ENCODE measurements at regions not wholly inside any gene's neighbourhood (a gene's known extent, or its start where the extent isn't known, plus 50 kb on each side); places are given as distances from the start of the nearest gene placed in this dataset.

DNA sequence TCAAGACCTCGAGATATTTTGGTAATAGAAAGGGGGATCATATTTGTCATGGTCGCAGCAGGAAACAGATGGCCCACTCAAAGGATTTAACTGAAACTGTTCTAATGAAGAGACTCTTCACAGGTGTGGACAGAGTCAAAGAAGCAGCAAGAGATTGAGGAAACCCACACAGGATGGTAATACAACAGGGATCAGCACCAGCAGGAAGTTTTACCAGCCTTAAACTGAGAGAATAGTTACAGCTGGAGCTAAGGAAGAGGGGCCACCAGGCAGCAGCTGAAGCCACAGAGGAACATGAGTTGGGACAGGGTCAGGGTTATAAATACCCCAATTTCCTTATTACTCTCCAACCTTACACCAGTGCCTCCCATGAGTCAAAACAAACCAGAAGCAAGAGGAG is 131.8 kb upstream of the UBE2E2 start:
- DNase-seq (ENCODE audit: low read depth in 4 of 4, low spot score in 3 of 4), result no peak

DNA sequence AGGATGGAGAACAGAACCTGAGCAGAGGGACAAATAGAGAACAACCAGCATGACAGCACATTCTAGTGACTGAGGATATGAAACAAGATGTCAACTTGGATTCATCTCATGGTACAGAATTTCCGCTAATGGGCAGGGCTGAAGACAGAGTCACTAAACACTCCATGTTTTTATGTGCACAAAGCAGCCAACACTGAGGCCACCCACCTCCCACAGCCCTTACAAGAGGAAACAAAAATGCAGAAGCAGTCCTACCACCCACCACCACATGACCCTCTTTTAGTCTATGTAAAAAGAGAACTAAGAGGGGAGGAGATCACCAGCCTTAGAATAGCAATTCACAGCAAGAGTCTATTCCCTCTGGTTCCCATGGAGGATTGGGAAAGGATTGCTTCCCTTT is 131.4 kb upstream of the UBE2E2 start:
- no peak for DNase-seq (ENCODE audit: low read depth in 4 of 4, low spot score in 3 of 4)

DNA sequence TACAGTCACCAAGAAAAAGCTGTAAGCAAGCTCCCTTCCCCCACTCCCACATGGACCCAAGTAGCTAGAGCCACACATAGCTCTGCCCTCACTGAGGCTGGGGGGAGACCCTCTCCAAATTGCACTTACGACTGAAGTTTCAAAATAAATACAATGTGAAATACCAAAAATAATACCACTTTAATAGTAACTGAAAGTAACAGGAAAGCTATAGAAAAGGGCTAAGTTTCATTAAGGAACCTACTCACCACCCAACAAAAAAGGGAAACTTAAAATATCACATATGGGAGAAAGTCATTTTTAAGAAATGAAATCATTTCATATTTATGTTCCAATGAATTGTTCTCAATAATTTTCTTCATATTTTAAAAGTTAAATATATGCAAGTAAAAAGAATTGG is 130.4 kb upstream of the UBE2E2 start:
- no peak for DNase-seq (ENCODE audit: low read depth in 4 of 4, low spot score in 3 of 4)

GRCh38 chr3:23073724-23074305 is 129.3 kb upstream of the UBE2E2 start:
- DNase-seq (ENCODE audit: low read depth in 4 of 4, low spot score in 3 of 4), result no peak

- DNase-seq (ENCODE audit: low read depth in 4 of 4, low spot score in 3 of 4), result no peak
These were observed 127.6 kb upstream of the UBE2E2 start for GRCh38 chr3:23075496-23075895.

- no peak for DNase-seq (ENCODE audit: low read depth in 4 of 4, low spot score in 3 of 4)
These were observed 126.7 kb upstream of the UBE2E2 start for GRCh38 chr3:23076437-23076836.

GRCh38 chr3:23077126-23077525 is 126.0 kb upstream of the UBE2E2 start:
- no peak for DNase-seq (ENCODE audit: low read depth in 4 of 4, low spot score in 3 of 4)

- DNase-seq (ENCODE audit: low read depth in 4 of 4, low spot score in 3 of 4), result no peak
These were observed 124.4 kb upstream of the UBE2E2 start for GRCh38 chr3:23078735-23079134.

DNA sequence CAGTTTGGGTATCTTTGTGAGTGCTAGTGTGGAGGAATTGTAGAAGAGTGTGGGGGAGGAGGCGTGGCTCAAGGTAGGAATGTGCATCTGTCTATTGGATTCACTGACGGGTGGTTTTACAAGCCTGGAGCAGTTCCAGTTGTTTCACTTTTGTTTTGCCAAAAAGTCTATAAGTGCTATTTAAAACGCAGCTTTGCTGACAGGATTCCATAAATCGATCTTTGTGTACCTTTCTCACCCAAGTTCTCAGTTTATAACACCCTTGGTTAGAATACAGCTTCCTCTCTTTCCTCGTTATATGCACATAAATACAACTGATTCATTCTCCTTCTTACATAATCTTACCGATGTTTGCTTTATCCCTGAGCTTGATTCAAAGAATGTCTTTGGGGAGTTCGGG is 123.2 kb upstream of the UBE2E2 start:
- DNase-seq (ENCODE audit: low read depth in 4 of 4, low spot score in 3 of 4), result no peak

DNA sequence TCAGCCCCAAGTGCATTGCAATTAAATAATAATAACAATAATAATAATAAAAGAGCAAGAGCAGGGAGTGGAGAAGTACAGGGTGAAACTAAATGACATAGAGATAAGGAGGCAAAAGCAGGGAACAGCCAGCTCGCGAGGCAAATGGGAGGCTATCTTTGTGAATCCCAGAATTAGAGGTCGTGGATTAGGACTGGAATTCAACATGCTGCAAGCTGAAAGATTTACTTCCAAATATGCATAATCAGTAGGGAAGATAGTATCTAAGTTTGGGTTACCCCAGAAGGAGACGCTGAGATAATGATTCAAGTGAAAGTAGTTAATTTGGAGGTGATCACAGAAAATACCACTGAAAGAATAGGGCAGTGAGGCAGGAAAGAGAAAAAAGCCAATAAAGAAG is 119.4 kb upstream of the UBE2E2 start:
- DNase-seq (ENCODE audit: low read depth in 4 of 4, low spot score in 3 of 4), result no peak

DNA sequence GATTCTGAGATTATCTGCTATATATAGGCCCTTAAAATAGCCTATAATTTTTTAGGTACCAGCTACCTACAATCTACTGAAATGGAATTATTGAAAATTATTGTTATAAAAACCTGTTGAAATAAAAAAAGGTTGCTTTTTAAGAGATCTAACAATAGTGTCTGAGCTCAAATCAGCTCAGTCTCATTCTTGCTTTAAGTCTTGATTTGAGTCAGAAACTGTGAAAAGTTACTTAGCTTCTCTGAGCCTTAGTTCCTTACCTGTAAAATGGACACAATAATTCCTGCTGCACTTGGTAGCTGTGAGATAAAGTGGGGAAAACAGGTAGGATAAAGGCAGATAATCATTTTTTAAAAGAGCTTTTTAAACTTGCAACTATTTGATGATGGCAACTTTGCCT is 118.8 kb upstream of the UBE2E2 start:
- DNase-seq (ENCODE audit: low read depth in 4 of 4, low spot score in 3 of 4), result no peak

DNA sequence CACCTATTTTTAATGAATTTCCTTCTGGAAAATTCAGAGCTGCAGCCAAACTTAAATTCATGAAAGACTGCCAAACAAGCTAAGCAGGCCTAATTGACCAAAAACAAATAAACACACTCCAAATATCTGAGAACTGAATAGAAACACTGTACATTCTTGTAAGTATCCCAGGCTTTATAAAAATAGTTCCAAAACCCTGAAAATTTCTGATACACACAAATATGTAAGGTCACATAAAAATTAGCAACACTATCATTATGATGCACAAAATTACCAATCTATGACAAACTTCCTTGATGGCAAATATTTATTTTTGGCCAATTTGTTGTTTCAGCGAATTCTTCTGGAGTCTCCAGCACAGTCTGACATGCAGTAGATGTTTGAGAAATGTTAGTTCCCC is 117.9 kb upstream of the UBE2E2 start:
- no peak for DNase-seq (ENCODE audit: low read depth in 4 of 4, low spot score in 3 of 4)

DNA sequence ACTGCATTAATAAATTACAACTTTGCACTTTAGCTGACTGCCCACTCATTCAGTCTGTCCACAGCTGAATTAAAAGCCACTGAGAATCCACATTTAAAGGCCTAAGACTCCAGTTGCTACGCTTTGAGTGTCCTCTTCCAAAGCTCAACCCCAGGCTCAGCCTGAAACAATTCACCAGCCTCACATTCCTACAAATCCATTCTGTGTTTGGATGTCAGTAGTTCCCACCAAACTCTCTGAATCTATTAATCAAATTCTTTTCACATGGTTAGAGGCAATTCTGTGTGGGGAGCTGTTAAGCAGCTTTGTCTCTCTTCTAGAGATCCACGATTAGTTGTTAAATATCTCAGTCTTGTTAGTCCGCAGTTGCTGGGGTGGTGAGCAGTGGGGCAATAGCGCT is 116.8 kb upstream of the UBE2E2 start:
- DNase-seq (ENCODE audit: low read depth in 4 of 4, low spot score in 3 of 4), result no peak

DNA sequence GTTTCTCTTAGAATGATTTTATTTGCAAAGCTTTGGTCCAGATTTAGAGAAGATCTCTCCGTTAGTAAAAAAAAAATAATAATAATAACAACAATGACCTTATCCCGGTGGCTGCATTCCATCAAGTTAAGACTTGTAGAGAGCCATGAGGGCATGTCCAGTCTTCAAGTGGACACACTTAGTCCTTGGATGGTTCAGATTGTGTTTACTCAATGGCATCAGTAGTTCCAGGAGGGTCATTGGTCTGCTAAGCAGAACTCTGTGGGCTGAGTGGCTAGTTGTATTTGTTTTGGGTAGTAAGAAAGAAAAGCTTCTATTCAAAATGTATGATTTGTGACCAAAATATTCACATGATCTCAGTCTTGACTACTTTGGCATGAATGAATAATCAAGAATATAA is 116.3 kb upstream of the UBE2E2 start:
- DNase-seq (ENCODE audit: low read depth in 4 of 4, low spot score in 3 of 4), result no peak

DNA sequence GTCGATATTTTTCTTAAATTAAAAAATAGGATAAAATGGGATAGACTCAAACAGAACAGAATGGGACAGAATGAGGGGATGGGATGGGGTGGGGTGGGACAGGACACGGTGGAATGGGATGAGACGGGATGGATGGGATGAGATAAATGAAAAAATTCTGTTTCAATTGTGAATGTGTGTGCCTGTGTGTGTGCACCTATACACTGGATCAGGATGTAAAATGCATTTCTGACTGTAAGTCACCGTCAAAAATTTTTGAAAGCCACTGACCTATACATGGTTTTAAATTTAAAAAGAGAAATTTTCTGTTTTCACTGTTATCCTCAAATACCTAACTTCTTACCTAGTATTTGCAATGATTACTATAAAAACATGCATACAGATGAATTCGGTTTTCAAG is 108.7 kb upstream of the UBE2E2 start:
- DNase-seq (ENCODE audit: low read depth in 4 of 4, low spot score in 3 of 4), result no peak

DNA sequence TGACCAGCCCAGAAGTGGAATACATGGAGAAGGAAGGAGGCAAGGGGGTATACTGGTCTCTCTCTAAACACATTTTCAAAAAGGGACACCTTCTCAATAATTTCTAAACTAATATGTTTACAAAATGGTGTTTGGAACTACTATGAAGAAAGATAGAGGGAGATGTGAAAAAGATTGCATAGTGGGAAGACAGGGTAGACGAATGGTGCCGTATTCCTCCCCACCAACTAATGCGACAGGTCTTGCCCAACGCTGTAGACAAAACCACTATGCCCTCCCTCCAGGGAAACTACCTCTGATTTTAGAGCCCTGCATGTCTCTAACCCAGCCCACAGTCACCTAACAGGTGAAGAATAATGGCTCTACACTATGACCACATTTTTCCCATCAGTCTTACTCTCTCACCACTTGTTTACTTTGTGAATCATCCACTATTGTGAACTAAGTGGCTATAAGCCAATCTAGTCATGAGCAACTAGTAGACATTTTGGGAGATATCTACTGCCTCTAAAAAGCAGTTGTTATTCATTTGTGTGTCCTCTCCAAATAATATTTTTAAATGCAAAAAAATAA is 108.2 kb upstream of the UBE2E2 start:
- DNase-seq (ENCODE audit: low read depth in 4 of 4, low spot score in 3 of 4), result no peak

GRCh38 chr3:23096041-23096440 is 107.1 kb upstream of the UBE2E2 start:
- no peak for DNase-seq (ENCODE audit: low read depth in 4 of 4, low spot score in 3 of 4)

DNA sequence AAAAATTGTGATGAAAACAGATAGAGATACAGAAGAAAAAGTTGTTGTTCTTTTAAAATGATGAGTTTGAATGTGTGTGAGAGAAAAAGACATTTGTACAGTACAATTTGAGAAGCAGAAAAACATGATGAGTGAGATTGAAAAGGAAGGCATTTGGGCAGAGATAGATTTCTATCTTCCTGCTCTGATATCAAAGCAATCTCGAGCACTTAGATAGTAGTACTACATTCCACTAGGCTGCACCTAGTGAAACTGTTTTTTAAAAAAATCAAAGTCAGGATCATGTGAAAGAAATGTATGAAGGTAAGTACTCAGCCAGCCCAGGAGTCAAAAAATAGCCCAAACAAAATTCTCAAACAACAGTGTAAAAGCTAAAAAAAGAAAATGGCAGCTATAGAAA is 104.1 kb upstream of the UBE2E2 start:
- DNase-seq (ENCODE audit: low read depth in 4 of 4, low spot score in 3 of 4), result no peak

GRCh38 chr3:23099677-23100076 is 103.5 kb upstream of the UBE2E2 start:
- DNase-seq (ENCODE audit: low read depth in 4 of 4, low spot score in 3 of 4), result no peak

DNA sequence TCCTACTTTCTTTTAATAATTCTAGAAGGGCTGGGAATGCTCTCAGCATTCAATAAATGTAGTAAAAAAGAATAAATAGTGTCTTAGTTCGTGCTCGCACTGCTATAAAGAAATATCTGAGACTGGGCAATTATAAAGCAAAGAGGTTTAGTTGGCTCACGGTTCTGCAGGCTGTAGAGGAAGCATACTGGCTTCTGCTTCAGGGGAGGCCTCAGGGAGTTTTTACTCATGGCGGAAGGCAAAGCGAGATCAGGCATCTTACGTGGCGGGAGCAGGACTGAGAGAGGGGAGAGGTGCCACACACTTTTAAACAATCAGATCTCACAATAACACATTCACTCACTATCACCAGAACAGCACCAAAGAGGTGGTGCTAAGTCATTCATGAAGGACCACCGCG is 103.0 kb upstream of the UBE2E2 start:
- no peak for DNase-seq (ENCODE audit: low read depth in 4 of 4, low spot score in 3 of 4)

DNA sequence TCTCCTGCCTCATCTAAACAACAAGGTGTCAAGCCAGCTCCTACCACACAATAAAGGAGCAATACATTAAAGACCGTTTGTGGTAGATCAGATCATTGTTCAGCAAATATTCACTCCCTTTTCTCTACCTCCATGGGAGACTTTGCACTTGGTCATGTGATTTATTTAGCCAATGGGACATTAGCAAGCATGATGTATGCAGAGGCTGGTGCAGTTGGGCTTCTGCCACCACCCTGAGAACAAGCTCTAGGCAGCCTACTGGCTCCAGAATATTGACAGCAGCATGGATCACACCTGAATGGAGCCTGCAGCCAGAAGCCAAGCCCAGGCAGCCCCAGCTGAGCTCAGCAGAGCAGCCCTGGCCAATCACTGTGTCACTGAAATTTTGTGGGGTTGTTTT is 99.4 kb upstream of the UBE2E2 start:
- no peak for DNase-seq (ENCODE audit: low read depth in 4 of 4, low spot score in 3 of 4)

DNA sequence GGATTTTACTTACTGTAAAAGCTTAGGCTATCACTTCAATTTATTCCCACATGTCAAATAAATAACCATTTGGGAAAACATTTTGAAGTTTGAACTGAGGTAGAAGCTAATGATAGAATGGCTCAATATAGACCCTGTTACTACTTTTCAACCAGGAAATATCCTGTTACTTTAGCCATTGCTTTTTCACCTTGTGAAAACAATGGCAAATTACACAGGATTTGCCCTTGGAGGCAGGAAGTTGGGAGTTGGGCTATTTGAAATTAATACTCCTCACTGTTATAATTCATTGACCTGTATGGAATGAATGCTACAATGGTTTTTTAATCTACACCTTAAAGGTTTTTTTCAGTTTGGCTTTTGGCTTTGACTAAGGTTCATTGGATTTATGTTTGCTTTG is 98.1 kb upstream of the UBE2E2 start:
- no peak for DNase-seq (ENCODE audit: low read depth in 4 of 4, low spot score in 3 of 4)

GRCh38 chr3:23106666-23107065 is 96.5 kb upstream of the UBE2E2 start:
- no peak for DNase-seq (ENCODE audit: low read depth in 4 of 4, low spot score in 3 of 4)

Data from right renal pelvis (tissue), 4 donors.